Stimulated activated naive B cell treated with anti-CD40 and anti-IgM and Interleukin-4, amounts not matched to agents 10 μg/mL and 1 μg/mL and 100 μg/mL, for 72 hours (primary cell): ENCODE measurements at regions not wholly inside any gene's neighbourhood (a gene's known extent, or its start where the extent isn't known, plus 50 kb on each side); places are given as distances from the start of the nearest gene placed in this dataset.

ENCODE experiments used
- ATAC-seq, 2 donors: fragments of 150-1000 bp; cut with Tn5 transposase; replicated peaks; 2 replicates each; pipeline ENCODE4 v1.10.0; 2021; ENCODE audit warnings: moderate library complexity in 1 of 2
- DNase-seq: peaks from one replicate; pipeline ENCODE4 v3.0.0; 2021
- H3K27ac Mint-ChIP-seq: one replicate; pipeline ENCODE4 v1.8.0; 2022; ENCODE audit warnings: mild to moderate bottlenecking, mixed read lengths
- H3K27me3 Mint-ChIP-seq, 2 donors: one replicate each; pipeline ENCODE4 v1.8.0; 2022; ENCODE audit warnings: mixed read lengths in 2 of 2
- H3K36me3 Mint-ChIP-seq, 2 donors: one replicate each; pipeline ENCODE4 v1.8.0; 2022; ENCODE audit warnings: mixed read lengths in 2 of 2, mild to moderate bottlenecking in 1 of 2
- H3K4me1 Mint-ChIP-seq, 2 donors: one replicate each; pipeline ENCODE4 v1.8.0; 2022; ENCODE audit warnings: mixed read lengths in 2 of 2, mild to moderate bottlenecking in 1 of 2
- H3K4me3 Mint-ChIP-seq, 2 donors: one replicate each; pipeline ENCODE4 v1.8.0; 2022; ENCODE audit warnings: mild to moderate bottlenecking in 2 of 2, mixed read lengths in 2 of 2, moderate library complexity in 1 of 2
- H3K9me3 Mint-ChIP-seq, 2 donors: one replicate each; pipeline ENCODE4 v1.8.0; 2022; ENCODE audit warnings: mixed read lengths in 2 of 2, mild to moderate bottlenecking in 1 of 2

- ATAC-seq (peak; percentile 46 to 61), DNase-seq (no peak)
- no peaks in the 10 kb centered on the region for H3K9me3 Mint-ChIP-seq
- H3K36me3 Mint-ChIP-seq, result no peaks in the 10 kb centered on the region
- peaks cover 21 to 29% of the 10 kb centered on the region in 2 donors for H3K4me1 Mint-ChIP-seq
- H3K27me3 Mint-ChIP-seq, result peaks cover 3 to 12% of the 10 kb centered on the region in 2 donors
- H3K27ac Mint-ChIP-seq, result peak overlapping the region; percentile 52
- H3K4me3 Mint-ChIP-seq, result peak overlapping the region; percentile 76 to 80
Measured at GRCh38 chr3:72549761-72550581, 298.3 kb downstream of the SHQ1 start.

- ATAC-seq (no peak), DNase-seq (no peak)
- H3K27ac Mint-ChIP-seq, result peak overlapping the region; percentile 52
- H3K4me1 Mint-ChIP-seq, result peaks cover 21 to 29% of the 10 kb centered on the region in 2 donors
- peaks cover 4 to 12% of the 10 kb centered on the region in 2 donors for H3K27me3 Mint-ChIP-seq
- no peaks in the 10 kb centered on the region for H3K9me3 Mint-ChIP-seq
- H3K4me3 Mint-ChIP-seq, result peak overlapping the region; percentile 23 to 39
- no peaks in the 10 kb centered on the region for H3K36me3 Mint-ChIP-seq
Measured at GRCh38 chr3:72548981-72549380, 299.3 kb downstream of the SHQ1 start.

- Mint-ChIP-seq H3K27me3 (peaks cover 4 to 12% of the 10 kb centered on the region in 2 donors), H3K4me1 (peaks cover 21 to 29% of the 10 kb centered on the region in 2 donors), H3K36me3 (no peaks in the 10 kb centered on the region), H3K4me3 (peak overlapping the region in 1 of 2 donors; percentile 23), H3K9me3 (no peaks in the 10 kb centered on the region), H3K27ac (peak overlapping the region; percentile 56)
- ATAC-seq (no peak), DNase-seq (no peak)
Measured at GRCh38 chr3:72548461-72548860, 299.8 kb downstream of the SHQ1 start.

- no peak for ATAC-seq
- no peaks in the 10 kb centered on the region for H3K9me3 Mint-ChIP-seq
- no peaks in the 10 kb centered on the region for H3K36me3 Mint-ChIP-seq
- DNase-seq, result no peak
- H3K4me3 Mint-ChIP-seq, result no peak overlapping the region
- H3K27me3 Mint-ChIP-seq, result peaks cover 4 to 12% of the 10 kb centered on the region in 2 donors
- H3K27ac Mint-ChIP-seq, result no peak overlapping the region
- peaks cover 25 to 39% of the 10 kb centered on the region in 2 donors for H3K4me1 Mint-ChIP-seq
Measured at GRCh38 chr3:72547183-72547582, 301.1 kb downstream of the SHQ1 start.

GRCh38 chr3:72544239-72544638 lies 304.0 kb downstream of the SHQ1 start:
- no peak for DNase-seq
- Mint-ChIP-seq H3K36me3 (no peaks in the 10 kb centered on the region), H3K4me1 (peaks cover 15 to 30% of the 10 kb centered on the region in 2 donors), H3K4me3 (no peak overlapping the region), H3K27me3 (peaks cover 4 to 6% of the 10 kb centered on the region in 2 donors), H3K27ac (no peak overlapping the region), H3K9me3 (no peaks in the 10 kb centered on the region)
- ATAC-seq, result no peak

- Mint-ChIP-seq H3K9me3 (no peaks in the 10 kb centered on the region), H3K36me3 (no peaks in the 10 kb centered on the region), H3K27me3 (peaks cover 4 to 6% of the 10 kb centered on the region in 2 donors), H3K4me3 (no peak overlapping the region), H3K27ac (no peak overlapping the region), H3K4me1 (peaks cover 14 to 28% of the 10 kb centered on the region in 2 donors)
- DNase-seq (no peak), ATAC-seq (no peak)
Measured at GRCh38 chr3:72543246-72543645, 305.0 kb downstream of the SHQ1 start.

GRCh38 chr3:72542781-72543180 lies 305.5 kb downstream of the SHQ1 start:
- no peaks in the 10 kb centered on the region for H3K9me3 Mint-ChIP-seq
- DNase-seq (no peak), ATAC-seq (peak in 1 of 2 donors; percentile 15)
- peaks cover 4 to 6% of the 10 kb centered on the region in 2 donors for H3K27me3 Mint-ChIP-seq
- no peaks in the 10 kb centered on the region for H3K36me3 Mint-ChIP-seq
- peaks cover 19 to 32% of the 10 kb centered on the region in 2 donors for H3K4me1 Mint-ChIP-seq
- H3K4me3 Mint-ChIP-seq, result no peak overlapping the region
- H3K27ac Mint-ChIP-seq, result no peak overlapping the region

- Mint-ChIP-seq H3K27me3 (peaks cover 0 to 7% of the 10 kb centered on the region in 2 donors), H3K36me3 (no peaks in the 10 kb centered on the region), H3K27ac (no peak overlapping the region), H3K9me3 (no peaks in the 10 kb centered on the region), H3K4me1 (peaks cover 29 to 52% of the 10 kb centered on the region in 2 donors), H3K4me3 (no peak overlapping the region)
- ATAC-seq (no peak), DNase-seq (no peak)
Measured at GRCh38 chr3:72539856-72540255, 308.4 kb downstream of the SHQ1 start.

GRCh38 chr3:72538070-72538745 lies 310.0 kb downstream of the SHQ1 start:
- H3K4me3 Mint-ChIP-seq, result peak overlapping the region in 1 of 2 donors; percentile 9
- peak; percentile 82 for ATAC-seq
- H3K9me3 Mint-ChIP-seq, result peaks cover 4 to 7% of the 10 kb centered on the region in 2 donors
- peak overlapping the region; percentile 87 for H3K27ac Mint-ChIP-seq
- H3K4me1 Mint-ChIP-seq, result peaks cover 39 to 65% of the 10 kb centered on the region in 2 donors
- peaks cover 6 to 8% of the 10 kb centered on the region in 2 donors for H3K36me3 Mint-ChIP-seq
- H3K27me3 Mint-ChIP-seq, result peaks cover 10 to 15% of the 10 kb centered on the region in 2 donors
- DNase-seq, result peak; percentile 64

- Mint-ChIP-seq H3K27ac (peak overlapping the region; percentile 16), H3K27me3 (peaks cover 12 to 17% of the 10 kb centered on the region in 2 donors), H3K9me3 (peaks cover 4 to 7% of the 10 kb centered on the region in 2 donors), H3K4me3 (no peak overlapping the region), H3K4me1 (peaks cover 34 to 58% of the 10 kb centered on the region in 2 donors), H3K36me3 (peaks cover 6 to 8% of the 10 kb centered on the region in 2 donors)
- ATAC-seq, result no peak
- DNase-seq, result no peak
Measured at GRCh38 chr3:72537448-72537847, 310.8 kb downstream of the SHQ1 start.

GRCh38 chr3:72536878-72537267 lies 311.4 kb downstream of the SHQ1 start:
- Mint-ChIP-seq H3K27ac (peak overlapping the region; percentile 71), H3K4me3 (no peak overlapping the region), H3K27me3 (peaks cover 18 to 21% of the 10 kb centered on the region in 2 donors), H3K4me1 (peaks cover 34 to 58% of the 10 kb centered on the region in 2 donors), H3K36me3 (peaks cover 6 to 8% of the 10 kb centered on the region in 2 donors), H3K9me3 (peaks cover 4 to 7% of the 10 kb centered on the region in 2 donors)
- DNase-seq (no peak), ATAC-seq (no peak)

- H3K27me3 Mint-ChIP-seq, result peaks cover 18 to 21% of the 10 kb centered on the region in 2 donors
- peaks cover 4 to 7% of the 10 kb centered on the region in 2 donors for H3K9me3 Mint-ChIP-seq
- H3K4me1 Mint-ChIP-seq, result peaks cover 34 to 58% of the 10 kb centered on the region in 2 donors
- peak overlapping the region; percentile 71 for H3K27ac Mint-ChIP-seq
- no peak overlapping the region for H3K4me3 Mint-ChIP-seq
- H3K36me3 Mint-ChIP-seq, result peaks cover 6 to 8% of the 10 kb centered on the region in 2 donors
- DNase-seq (no peak), ATAC-seq (no peak)
Measured at GRCh38 chr3:72536206-72536877, 311.9 kb downstream of the SHQ1 start.

- Mint-ChIP-seq H3K27ac (peak overlapping the region; percentile 66), H3K9me3 (peaks cover 6 to 7% of the 10 kb centered on the region in 2 donors), H3K27me3 (peaks cover 18 to 21% of the 10 kb centered on the region in 2 donors), H3K4me1 (peaks cover 36 to 58% of the 10 kb centered on the region in 2 donors), H3K4me3 (peak overlapping the region in 1 of 2 donors; percentile 1), H3K36me3 (peaks cover 6 to 8% of the 10 kb centered on the region in 2 donors)
- DNase-seq, result no peak
- peak; percentile 20 to 25 for ATAC-seq
Measured at GRCh38 chr3:72535772-72536171, 312.5 kb downstream of the SHQ1 start.
